Stimulated activated CD4-positive, alpha-beta T cell treated with anti-CD3 and anti-CD28 coated beads, Interleukin-15, amount 100 ng/mL, for 1 hour (primary cell): ENCODE measurements at regions not wholly inside any gene's neighbourhood (a gene's known extent, or its start where the extent isn't known, plus 50 kb on each side); places are given as distances from the start of the nearest gene placed in this dataset.

Experiments used
- DNase-seq, 2 donors: peaks; one replicate each; pipeline ENCODE4 v3.0.0-alpha.2; 2020; ENCODE audit warnings: low read depth in 1 of 2, low spot score in 1 of 2

GRCh38 chr10:78716043-78716660 is 352.6 kb upstream of the ZMIZ1 start:
- DNase-seq: no peak

DNA sequence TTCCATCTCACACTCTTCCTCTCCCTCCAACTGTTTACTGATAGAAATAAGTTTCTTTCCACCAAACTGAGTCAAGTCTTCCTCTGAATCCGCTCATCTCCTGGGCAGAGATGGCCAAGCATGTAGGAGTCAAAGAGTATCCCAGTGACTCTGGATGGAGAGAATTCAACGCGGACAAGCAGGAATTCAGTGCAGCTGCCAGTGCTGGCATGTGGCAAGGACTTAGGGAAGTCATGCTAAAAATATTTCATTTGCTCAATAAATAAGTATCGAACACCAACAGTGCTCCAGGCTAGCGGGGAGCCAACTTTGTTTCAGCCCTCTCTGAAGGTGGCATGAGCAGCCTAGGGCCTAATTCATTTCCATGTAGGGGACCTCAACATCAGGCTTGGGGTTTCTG is 351.6 kb upstream of the ZMIZ1 start:
- DNase-seq: no peak

DNA sequence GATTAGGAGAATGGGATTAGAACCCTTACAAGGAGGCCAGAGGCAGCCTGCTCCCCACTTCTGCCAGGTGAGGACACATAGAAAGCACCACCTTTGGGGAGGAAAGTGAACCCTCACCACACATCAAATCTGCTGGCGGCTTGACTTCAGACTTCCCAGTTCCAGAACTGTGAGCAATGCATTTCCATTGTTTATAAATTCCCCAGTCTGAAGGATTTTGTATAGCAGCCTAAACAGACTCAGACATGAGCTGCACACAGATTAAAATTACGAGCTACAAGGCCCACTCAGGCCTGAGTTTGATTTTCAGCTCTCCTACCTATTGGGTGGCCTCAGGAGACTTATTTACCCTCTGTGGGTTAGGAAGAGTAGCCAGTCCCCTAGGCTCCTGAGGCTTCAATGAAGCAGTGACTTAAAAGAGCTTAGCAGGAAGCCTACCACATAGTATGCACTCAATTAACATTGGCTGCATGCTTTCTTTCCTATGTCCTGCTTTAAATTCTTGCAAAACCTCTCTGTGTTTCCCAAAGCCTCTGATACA is 350.7 kb upstream of the ZMIZ1 start:
- no peak for DNase-seq

DNA sequence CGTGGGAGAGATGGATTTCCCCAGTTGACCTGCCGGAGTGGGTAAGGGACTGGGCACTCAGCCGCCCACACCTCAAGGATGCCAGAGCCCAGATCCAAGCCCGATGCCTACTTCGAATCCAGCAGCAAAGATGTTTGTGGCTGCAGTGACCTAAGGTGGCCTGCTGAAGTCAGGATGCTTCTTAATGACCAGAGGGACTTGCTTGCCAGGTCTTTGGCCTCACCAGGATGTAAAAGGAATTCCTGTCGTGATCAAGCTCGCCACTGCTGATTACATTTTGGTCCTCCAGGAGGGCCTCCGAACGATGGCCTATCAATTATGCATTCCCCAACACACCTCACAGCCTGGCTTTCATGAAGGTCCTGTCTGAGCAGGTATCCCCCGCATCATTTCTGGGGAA is 349.5 kb upstream of the ZMIZ1 start:
- no peak for DNase-seq

DNA sequence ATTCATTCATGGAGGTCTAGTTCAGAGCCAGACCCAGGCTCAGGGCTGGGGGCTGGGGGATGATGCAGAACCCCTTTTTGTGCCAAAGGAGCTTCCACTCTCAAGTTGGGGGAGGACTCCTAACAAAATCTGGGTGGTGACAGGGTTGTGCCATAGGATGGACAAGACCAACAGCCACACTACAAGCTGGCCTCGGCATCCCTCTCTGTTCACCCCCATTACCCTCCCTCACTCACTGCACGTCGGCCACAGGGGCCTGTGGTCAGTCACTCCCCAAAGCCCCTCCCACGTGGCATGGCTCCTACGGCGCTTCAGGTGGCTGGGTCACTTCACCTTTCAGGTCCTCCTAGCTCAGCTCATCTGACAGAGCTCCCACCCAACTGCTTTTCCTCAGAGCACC is 348.7 kb upstream of the ZMIZ1 start:
- DNase-seq: no peak

DNA sequence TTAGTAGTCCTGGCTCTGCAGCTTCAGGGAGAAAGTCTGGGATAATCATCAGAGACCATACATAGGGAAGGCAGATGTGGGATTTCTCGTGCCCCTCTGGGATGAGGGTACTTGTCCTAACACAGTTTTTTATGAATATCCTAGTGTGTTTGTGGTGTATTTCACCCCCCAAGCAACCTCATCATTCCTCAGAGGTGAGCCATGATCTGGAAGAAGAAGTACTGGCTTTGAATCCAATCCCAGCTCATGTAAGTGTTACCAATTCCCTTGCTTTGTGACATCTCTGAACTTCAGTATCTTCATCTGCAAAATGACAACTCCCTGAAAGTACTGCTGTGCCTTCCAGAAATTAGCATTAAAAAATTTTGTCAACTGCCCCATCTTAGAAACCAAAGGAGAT is 347.5 kb upstream of the ZMIZ1 start:
- no peak for DNase-seq

GRCh38 chr10:78724846-78725245 is 343.9 kb upstream of the ZMIZ1 start:
- no peak for DNase-seq

DNA sequence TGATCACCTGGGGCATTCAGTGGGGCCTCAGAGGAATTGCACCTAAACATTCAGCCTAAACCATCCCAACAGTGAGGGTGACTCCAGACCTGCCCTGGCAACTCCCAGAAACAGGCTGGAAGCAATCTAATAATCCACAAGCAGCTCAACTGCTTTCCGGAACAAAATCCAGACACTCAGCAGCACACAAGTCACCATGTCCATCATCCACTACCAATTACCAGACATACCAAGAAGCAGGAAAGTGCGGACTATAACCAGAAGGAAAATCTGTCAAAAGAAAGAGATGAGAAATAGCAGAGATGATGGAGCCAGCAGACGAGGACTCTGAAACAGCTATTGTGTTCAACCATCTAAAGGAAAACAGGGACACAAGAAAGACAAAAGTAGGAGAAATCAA is 342.6 kb upstream of the ZMIZ1 start:
- DNase-seq: no peak

DNA sequence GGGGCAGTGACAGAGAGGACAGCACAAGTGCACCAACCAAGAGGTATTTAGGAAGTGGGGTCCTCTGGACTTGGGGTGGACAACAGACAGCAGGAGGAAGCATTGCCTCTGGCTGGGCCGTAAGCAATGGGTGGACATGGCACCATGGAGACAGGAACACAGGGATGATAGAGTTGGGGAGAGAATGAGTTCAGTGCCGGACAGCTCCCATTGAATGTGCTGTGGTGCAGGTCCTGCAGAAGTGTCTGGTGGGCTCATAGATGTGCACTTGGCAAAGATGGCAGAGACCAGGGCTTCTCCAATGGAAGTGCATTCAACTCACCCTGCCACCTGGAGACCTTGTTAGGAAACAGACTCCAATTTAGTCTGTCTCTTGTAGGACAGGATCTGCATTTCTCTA is 341.5 kb upstream of the ZMIZ1 start:
- no peak for DNase-seq

GRCh38 chr10:78727728-78728127 is 341.0 kb upstream of the ZMIZ1 start:
- DNase-seq: no peak

- no peak for DNase-seq
Measured at GRCh38 chr10:78728176-78728575, 340.6 kb upstream of the ZMIZ1 start.

- DNase-seq: no peak
Measured at GRCh38 chr10:78729366-78729765, 339.4 kb upstream of the ZMIZ1 start.

GRCh38 chr10:78729800-78730199 is 339.0 kb upstream of the ZMIZ1 start:
- DNase-seq: no peak

- DNase-seq: no peak
Measured at GRCh38 chr10:78730754-78731153, 338.0 kb upstream of the ZMIZ1 start.

- no peak for DNase-seq
Measured at GRCh38 chr10:78731675-78732074, 337.1 kb upstream of the ZMIZ1 start.

GRCh38 chr10:78732381-78732780 is 336.4 kb upstream of the ZMIZ1 start:
- no peak for DNase-seq

GRCh38 chr10:78736926-78737630 is 331.7 kb upstream of the ZMIZ1 start:
- no peak for DNase-seq

GRCh38 chr10:78737883-78738856 is 330.6 kb upstream of the ZMIZ1 start:
- no peak for DNase-seq

DNA sequence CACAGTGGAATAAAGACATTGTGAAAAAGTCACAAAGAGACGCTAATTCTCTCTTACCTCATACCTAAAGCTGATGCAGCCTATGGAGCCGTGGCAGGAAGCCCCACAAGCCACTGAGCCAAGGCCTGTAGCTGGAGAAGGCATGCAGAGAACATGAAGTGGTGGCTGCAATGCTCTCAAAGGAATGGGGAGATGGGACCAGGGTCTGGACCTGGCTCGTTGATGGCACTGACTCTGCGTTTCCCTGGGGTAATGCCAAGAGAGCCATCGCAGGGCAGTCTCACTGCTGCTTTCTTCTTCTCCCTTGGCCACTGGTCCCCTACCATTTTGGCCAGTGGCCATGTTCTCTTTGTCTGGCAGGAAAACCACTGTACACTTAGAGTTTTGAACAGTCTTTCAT is 329.9 kb upstream of the ZMIZ1 start:
- DNase-seq: no peak

DNA sequence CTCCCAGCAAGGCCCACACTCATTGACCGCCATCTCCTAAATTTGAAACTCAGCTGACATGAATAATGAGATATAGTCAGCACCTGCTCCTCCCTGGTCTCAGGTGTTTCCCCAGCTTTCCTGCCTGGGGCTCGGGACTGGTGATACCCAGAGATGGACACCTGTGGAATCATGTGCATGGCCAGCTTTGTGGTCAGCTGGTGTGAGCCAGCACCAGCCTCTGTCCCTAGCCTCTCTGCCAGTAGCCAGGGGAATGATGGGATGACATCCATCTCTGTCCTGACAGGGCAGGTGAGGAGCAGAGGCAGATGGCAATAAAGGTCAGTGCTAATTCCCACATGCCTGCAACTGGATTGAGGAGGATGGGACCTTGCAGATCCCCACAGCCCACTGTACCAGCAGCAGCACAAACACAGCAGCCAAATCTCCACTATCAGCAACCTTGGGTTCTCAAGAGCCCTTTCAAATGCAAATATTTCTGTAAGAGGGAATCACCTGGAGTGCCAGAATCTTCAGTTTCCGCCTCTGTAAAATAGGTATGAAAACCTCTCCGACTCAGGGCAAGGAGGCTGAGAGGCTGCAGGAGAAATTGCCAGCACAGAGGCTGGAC is 329.2 kb upstream of the ZMIZ1 start:
- no peak for DNase-seq
